Activated CD8-positive, alpha-beta T cell treated with anti-CD3 and anti-CD28 coated beads, Interleukin-2, amount 10 ng/mL, durations not matched to agents 7 days and 5 days (primary cell): ENCODE measurements at regions not wholly inside any gene's neighbourhood (a gene's known extent, or its start where the extent isn't known, plus 50 kb on each side); places are given as distances from the start of the nearest gene placed in this dataset.

ENCODE experiments used
- ATAC-seq: fragments of 150-1000 bp; cut with Tn5 transposase; one replicate; pipeline ENCODE4 v1.10.0; 2021; ENCODE audit warnings: moderate library complexity
- CTCF ChIA-PET: fragments of 350-600 bp; sonication (Branson Sonifier 250); formaldehyde crosslinking; loops from one replicate; lab custom pipeline; 2021; ENCODE audit warnings: antibody characterized with exemption; lab: Charles Lee
- POLR2A ChIA-PET: fragments of 350-600 bp; sonication (Branson Sonifier 250); formaldehyde crosslinking; loops from one replicate; lab custom pipeline; 2021; ENCODE audit warnings: antibody characterized with exemption; lab: Charles Lee
- DNase-seq: peaks from one replicate; pipeline ENCODE4 v3.0.0-alpha.2; 2020
- H3K27ac Mint-ChIP-seq: one replicate; pipeline ENCODE4 v1.8.0; 2021; ENCODE audit warnings: mild to moderate bottlenecking, mixed read lengths
- H3K27me3 Mint-ChIP-seq: one replicate; pipeline ENCODE4 v1.8.0; 2021; ENCODE audit warnings: low read depth, mixed read lengths
- H3K36me3 Mint-ChIP-seq: one replicate; pipeline ENCODE4 v1.8.0; 2021; ENCODE audit warnings: low read depth, mixed read lengths
- H3K4me1 Mint-ChIP-seq: one replicate; pipeline ENCODE4 v1.8.0; 2021; ENCODE audit warnings: low read depth, mixed read lengths
- H3K4me3 Mint-ChIP-seq: one replicate; pipeline ENCODE4 v1.8.0; 2021; ENCODE audit warnings: mild to moderate bottlenecking, mixed read lengths
- H3K9me3 Mint-ChIP-seq: one replicate; pipeline ENCODE4 v1.8.0; 2022; ENCODE audit warnings: mixed read lengths; ENCODE audit not compliant: insufficient read depth

GRCh38 chr7:24494832-24495231 is 78.4 kb upstream of the PALS2 start:
- no peak overlapping the region for H3K4me3 Mint-ChIP-seq
- POLR2A ChIA-PET, result no interaction called here
- H3K36me3 Mint-ChIP-seq, result no peaks in the 10 kb centered on the region

GRCh38 chr7:24496036-24496435 is 77.2 kb upstream of the PALS2 start:
- no peak for ATAC-seq
- H3K4me1 Mint-ChIP-seq, result no peaks in the 10 kb centered on the region
- DNase-seq, result no peak
- no peaks in the 10 kb centered on the region for H3K9me3 Mint-ChIP-seq
- H3K4me3 Mint-ChIP-seq, result no peak overlapping the region
- no peak overlapping the region for H3K27ac Mint-ChIP-seq
- ChIA-PET POLR2A (no interaction called here), CTCF (no interaction called here)
- no peaks in the 10 kb centered on the region for H3K36me3 Mint-ChIP-seq
- H3K27me3 Mint-ChIP-seq, result peaks cover 11% of the 10 kb centered on the region

More at GRCh38 chr7:24494832-24495231, 78.4 kb upstream of the PALS2 start:
- H3K9me3 Mint-ChIP-seq, result no peaks in the 10 kb centered on the region
- no peak for DNase-seq
- H3K27me3 Mint-ChIP-seq, result peaks cover 15% of the 10 kb centered on the region
- no peak for ATAC-seq
- no peaks in the 10 kb centered on the region for H3K4me1 Mint-ChIP-seq
- CTCF ChIA-PET, result no interaction called here
- no peak overlapping the region for H3K27ac Mint-ChIP-seq

GRCh38 chr7:24498439-24498838 is 74.8 kb upstream of the PALS2 start:
- POLR2A ChIA-PET, result no interaction called here
- no peaks in the 10 kb centered on the region for H3K36me3 Mint-ChIP-seq
- H3K9me3 Mint-ChIP-seq, result no peaks in the 10 kb centered on the region

GRCh38 chr7:24499871-24500270 is 73.4 kb upstream of the PALS2 start:
- ATAC-seq, result no peak
- H3K27me3 Mint-ChIP-seq, result peaks cover 7% of the 10 kb centered on the region
- POLR2A ChIA-PET, result no interaction called here
- no peaks in the 10 kb centered on the region for H3K4me1 Mint-ChIP-seq
- no peaks in the 10 kb centered on the region for H3K9me3 Mint-ChIP-seq
- no peaks in the 10 kb centered on the region for H3K36me3 Mint-ChIP-seq
- DNase-seq, result no peak
- no peak overlapping the region for H3K4me3 Mint-ChIP-seq
- CTCF ChIA-PET, result no interaction called here
- H3K27ac Mint-ChIP-seq, result no peak overlapping the region

More at GRCh38 chr7:24498439-24498838, 74.8 kb upstream of the PALS2 start:
- H3K27ac Mint-ChIP-seq, result no peak overlapping the region
- CTCF ChIA-PET, result no interaction called here
- DNase-seq (no peak), ATAC-seq (no peak)
- no peak overlapping the region for H3K4me3 Mint-ChIP-seq
- peaks cover 10% of the 10 kb centered on the region for H3K27me3 Mint-ChIP-seq
- H3K4me1 Mint-ChIP-seq, result no peaks in the 10 kb centered on the region

- ATAC-seq (no peak), DNase-seq (no peak)
- H3K4me3 Mint-ChIP-seq, result no peak overlapping the region
- no peaks in the 10 kb centered on the region for H3K4me1 Mint-ChIP-seq
- ChIA-PET POLR2A (no interaction called here), CTCF (no interaction called here)
- peaks cover 7% of the 10 kb centered on the region for H3K27me3 Mint-ChIP-seq
- H3K9me3 Mint-ChIP-seq, result no peaks in the 10 kb centered on the region
- H3K36me3 Mint-ChIP-seq, result no peaks in the 10 kb centered on the region
- no peak overlapping the region for H3K27ac Mint-ChIP-seq
Measured at GRCh38 chr7:24500599-24500998, 72.7 kb upstream of the PALS2 start.

GRCh38 chr7:24501009-24501408 is 72.2 kb upstream of the PALS2 start:
- Mint-ChIP-seq H3K4me1 (no peaks in the 10 kb centered on the region), H3K4me3 (no peak overlapping the region), H3K27me3 (peaks cover 7% of the 10 kb centered on the region), H3K9me3 (no peaks in the 10 kb centered on the region), H3K36me3 (no peaks in the 10 kb centered on the region), H3K27ac (no peak overlapping the region)
- ChIA-PET POLR2A (no interaction called here), CTCF (no interaction called here)
- DNase-seq (no peak), ATAC-seq (no peak)

- Mint-ChIP-seq H3K4me1 (no peaks in the 10 kb centered on the region), H3K36me3 (no peaks in the 10 kb centered on the region), H3K4me3 (no peak overlapping the region), H3K27me3 (peaks cover 7% of the 10 kb centered on the region), H3K27ac (no peak overlapping the region), H3K9me3 (no peaks in the 10 kb centered on the region)
- DNase-seq, result no peak
- ChIA-PET POLR2A (no interaction called here), CTCF (no interaction called here)
- no peak for ATAC-seq
Measured at GRCh38 chr7:24501443-24502134, 71.7 kb upstream of the PALS2 start.

GRCh38 chr7:24502135-24502488 is 71.1 kb upstream of the PALS2 start:
- peaks cover 7% of the 10 kb centered on the region for H3K27me3 Mint-ChIP-seq
- ATAC-seq, result no peak
- H3K4me3 Mint-ChIP-seq, result no peak overlapping the region
- no peaks in the 10 kb centered on the region for H3K36me3 Mint-ChIP-seq
- ChIA-PET POLR2A (no interaction called here), CTCF (no interaction called here)
- H3K9me3 Mint-ChIP-seq, result no peaks in the 10 kb centered on the region
- no peaks in the 10 kb centered on the region for H3K4me1 Mint-ChIP-seq
- DNase-seq, result no peak
- no peak overlapping the region for H3K27ac Mint-ChIP-seq

- Mint-ChIP-seq H3K9me3 (no peaks in the 10 kb centered on the region), H3K27me3 (peaks cover 6% of the 10 kb centered on the region), H3K27ac (no peak overlapping the region), H3K36me3 (no peaks in the 10 kb centered on the region), H3K4me1 (no peaks in the 10 kb centered on the region), H3K4me3 (no peak overlapping the region)
- ChIA-PET POLR2A (no interaction called here), CTCF (no interaction called here)
- no peak for DNase-seq
- ATAC-seq, result no peak
Measured at GRCh38 chr7:24503506-24503905, 69.7 kb upstream of the PALS2 start.

GRCh38 chr7:24504040-24504439 is 69.2 kb upstream of the PALS2 start:
- ATAC-seq, result no peak
- DNase-seq, result no peak
- Mint-ChIP-seq H3K36me3 (no peaks in the 10 kb centered on the region), H3K27ac (no peak overlapping the region), H3K4me1 (no peaks in the 10 kb centered on the region), H3K27me3 (peaks cover 3% of the 10 kb centered on the region), H3K4me3 (no peak overlapping the region), H3K9me3 (no peaks in the 10 kb centered on the region)
- CTCF ChIA-PET, result no interaction called here
- POLR2A ChIA-PET, result no interaction called here

GRCh38 chr7:24504836-24505235 is 68.4 kb upstream of the PALS2 start:
- Mint-ChIP-seq H3K27ac (no peak overlapping the region), H3K9me3 (no peaks in the 10 kb centered on the region), H3K4me1 (no peaks in the 10 kb centered on the region), H3K36me3 (no peaks in the 10 kb centered on the region), H3K4me3 (no peak overlapping the region), H3K27me3 (peaks cover 3% of the 10 kb centered on the region)
- POLR2A ChIA-PET, result no interaction called here
- DNase-seq (no peak), ATAC-seq (no peak)
- CTCF ChIA-PET, result no interaction called here

GRCh38 chr7:24505968-24506367 is 67.3 kb upstream of the PALS2 start:
- no peaks in the 10 kb centered on the region for H3K9me3 Mint-ChIP-seq
- ChIA-PET POLR2A (interaction anchor here (0.6 kb wide), 1 partner anchor 36 kb away, joined by 3 read pairs; no protein-coding TSS in a partner anchor), CTCF (no interaction called here)
- ATAC-seq, result no peak
- no peaks in the 10 kb centered on the region for H3K36me3 Mint-ChIP-seq
- H3K4me3 Mint-ChIP-seq, result no peak overlapping the region
- H3K4me1 Mint-ChIP-seq, result no peaks in the 10 kb centered on the region
- H3K27me3 Mint-ChIP-seq, result peaks cover 6% of the 10 kb centered on the region
- no peak overlapping the region for H3K27ac Mint-ChIP-seq
- DNase-seq, result no peak

GRCh38 chr7:24508316-24508715 is 64.9 kb upstream of the PALS2 start:
- ChIA-PET CTCF (no interaction called here), POLR2A (no interaction called here)
- DNase-seq (no peak), ATAC-seq (no peak)
- Mint-ChIP-seq H3K4me1 (no peaks in the 10 kb centered on the region), H3K36me3 (no peaks in the 10 kb centered on the region), H3K27me3 (peaks cover 3% of the 10 kb centered on the region), H3K9me3 (no peaks in the 10 kb centered on the region), H3K27ac (no peak overlapping the region), H3K4me3 (no peak overlapping the region)
